Gastroesophageal sphincter (tissue), 3 donors: ENCODE measurements at regions not wholly inside any gene's neighbourhood (a gene's known extent, or its start where the extent isn't known, plus 50 kb on each side); places are given as distances from the start of the nearest gene placed in this dataset.

Experiments used
- POLR2A ChIP-seq, 2 donors: fragments of 450-650 bp; IDR thresholded peaks; one replicate each; pipeline ENCODE4 v1.6.1; 2017; ENCODE audit warnings: antibody characterized with exemption in 2 of 2, mild to moderate bottlenecking in 2 of 2, moderate library complexity in 1 of 2
- TF ChIP-seq, protein P1 (sequence below), 4 experiments: fragments of 200-600 bp in 2 of 4; fragments of 450-650 bp in 2 of 4; sonication (generic) in 1 of 4; IDR thresholded peaks; one replicate each; pipeline ENCODE4 v1.5.1; 2017 to 2019; ENCODE audit warnings: antibody characterized with exemption in 4 of 4, mild to moderate bottlenecking in 2 of 4, moderate library complexity in 2 of 4

DNA sequence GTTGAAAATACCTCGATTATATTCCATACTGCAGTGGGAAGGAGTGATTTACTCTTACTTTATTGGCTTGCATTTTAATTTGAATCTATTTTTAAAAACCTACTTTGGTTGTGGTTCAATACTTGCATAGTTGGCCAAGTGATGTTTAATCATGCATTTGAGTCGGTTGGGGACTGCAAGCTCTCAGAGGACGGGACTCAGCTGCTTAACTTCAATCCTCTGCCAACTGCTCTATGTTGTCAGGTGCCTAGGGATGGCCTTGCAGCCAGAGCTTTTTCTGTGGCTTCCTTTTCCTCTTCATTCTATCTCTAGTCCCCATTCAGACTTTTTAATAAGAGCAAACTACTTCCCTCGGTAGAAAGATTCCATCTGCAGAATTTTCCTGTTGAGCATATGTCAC, 53.4 kb upstream of the KRR1 start:
- TF ChIP-seq, protein P1, sequence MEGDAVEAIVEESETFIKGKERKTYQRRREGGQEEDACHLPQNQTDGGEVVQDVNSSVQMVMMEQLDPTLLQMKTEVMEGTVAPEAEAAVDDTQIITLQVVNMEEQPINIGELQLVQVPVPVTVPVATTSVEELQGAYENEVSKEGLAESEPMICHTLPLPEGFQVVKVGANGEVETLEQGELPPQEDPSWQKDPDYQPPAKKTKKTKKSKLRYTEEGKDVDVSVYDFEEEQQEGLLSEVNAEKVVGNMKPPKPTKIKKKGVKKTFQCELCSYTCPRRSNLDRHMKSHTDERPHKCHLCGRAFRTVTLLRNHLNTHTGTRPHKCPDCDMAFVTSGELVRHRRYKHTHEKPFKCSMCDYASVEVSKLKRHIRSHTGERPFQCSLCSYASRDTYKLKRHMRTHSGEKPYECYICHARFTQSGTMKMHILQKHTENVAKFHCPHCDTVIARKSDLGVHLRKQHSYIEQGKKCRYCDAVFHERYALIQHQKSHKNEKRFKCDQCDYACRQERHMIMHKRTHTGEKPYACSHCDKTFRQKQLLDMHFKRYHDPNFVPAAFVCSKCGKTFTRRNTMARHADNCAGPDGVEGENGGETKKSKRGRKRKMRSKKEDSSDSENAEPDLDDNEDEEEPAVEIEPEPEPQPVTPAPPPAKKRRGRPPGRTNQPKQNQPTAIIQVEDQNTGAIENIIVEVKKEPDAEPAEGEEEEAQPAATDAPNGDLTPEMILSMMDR (IDR thresholded peaks at IDR 0.05), result no peak
- no peak for TF ChIP-seq POLR2A (IDR thresholded peaks at IDR 0.05)
